HG03520 (cell line): ENCODE measurements at regions not wholly inside any gene's neighbourhood (a gene's known extent, or its start where the extent isn't known, plus 50 kb on each side); places are given as distances from the start of the nearest gene placed in this dataset.

Source experiments
- ATAC-seq: cut with Tn5 transposase; IDR thresholded peaks from one replicate; pipeline ENCODE4 v1.9.1; 2021; ENCODE audit warnings: mild to moderate bottlenecking, moderate library complexity; ENCODE audit not compliant: unreplicated experiment

DNA sequence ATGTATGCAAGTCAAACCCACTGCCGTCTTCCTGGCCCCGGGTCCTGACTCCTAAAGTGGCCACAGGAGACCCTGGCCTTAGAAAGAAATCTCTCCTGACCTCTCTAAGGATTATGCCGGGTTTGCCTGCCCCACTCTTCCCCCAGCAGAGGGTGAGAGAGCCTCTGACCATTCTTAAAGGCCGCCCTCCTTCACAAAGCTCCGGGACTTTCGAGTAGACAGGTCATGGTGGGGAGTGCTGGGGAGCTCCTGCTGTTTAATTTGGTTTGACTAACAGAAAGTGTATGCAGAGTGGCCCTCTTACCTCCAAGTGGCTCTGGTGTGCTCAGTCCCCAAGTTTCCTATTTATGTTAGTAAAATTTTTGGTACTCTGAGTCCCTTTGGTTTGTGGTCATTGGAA, 111.8 kb downstream of the LRRC70 start:
- no peak for ATAC-seq

DNA sequence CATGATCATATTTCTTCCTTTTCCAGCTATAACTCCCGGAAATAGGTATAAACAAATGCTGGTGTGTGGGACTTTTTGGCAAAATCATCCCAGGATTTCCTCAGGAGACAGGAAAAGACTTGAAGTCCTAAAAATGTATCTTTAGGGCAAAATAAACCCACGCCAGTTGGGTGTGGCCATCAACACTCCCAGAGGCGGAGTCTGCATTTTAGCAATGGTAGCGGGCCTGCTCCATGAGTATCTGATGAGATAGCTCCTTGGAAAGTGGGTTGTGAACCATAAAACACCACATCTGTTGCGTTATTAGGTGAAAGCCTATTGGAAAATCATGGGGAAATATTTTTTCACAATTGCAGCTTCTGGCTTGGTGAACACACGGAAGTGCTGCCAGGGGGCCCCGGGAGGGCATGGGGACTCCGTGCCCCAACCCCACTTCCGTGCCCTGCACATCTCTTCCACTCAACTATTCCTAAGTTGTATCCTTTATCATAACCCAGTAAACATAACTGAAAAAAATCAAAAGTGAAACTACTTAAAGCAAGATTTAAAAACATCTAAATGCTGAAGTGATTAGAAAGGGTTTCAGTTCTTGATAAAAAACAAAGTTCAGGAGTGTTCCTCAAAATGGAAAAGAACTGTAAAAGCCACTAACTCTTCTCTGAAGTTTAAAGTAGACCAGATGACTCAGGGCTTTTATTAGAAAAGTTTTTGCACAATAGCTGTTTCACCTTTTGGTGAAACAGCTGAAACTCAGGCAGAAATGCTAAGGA, 111.2 kb downstream of the LRRC70 start:
- ATAC-seq = no peak

DNA sequence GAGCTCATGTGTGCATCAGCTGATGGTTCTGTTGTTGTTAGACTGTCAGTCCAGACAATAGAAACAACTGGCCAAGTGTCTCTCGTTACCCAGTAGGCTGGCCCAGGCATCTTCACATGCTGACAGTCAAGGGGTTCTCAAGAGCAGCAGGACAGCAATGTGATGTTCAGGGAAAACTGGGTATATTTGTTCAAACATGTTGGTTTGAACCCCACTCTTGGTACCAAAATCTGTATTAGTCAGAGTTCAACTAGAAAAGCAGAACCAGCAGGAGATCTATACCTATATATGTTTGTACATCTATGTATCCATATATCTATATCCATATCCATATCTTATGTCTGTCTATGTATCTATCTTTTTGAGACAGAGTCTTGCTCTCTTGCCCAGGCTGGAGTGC, 108.1 kb downstream of the LRRC70 start:
- no peak for ATAC-seq

DNA sequence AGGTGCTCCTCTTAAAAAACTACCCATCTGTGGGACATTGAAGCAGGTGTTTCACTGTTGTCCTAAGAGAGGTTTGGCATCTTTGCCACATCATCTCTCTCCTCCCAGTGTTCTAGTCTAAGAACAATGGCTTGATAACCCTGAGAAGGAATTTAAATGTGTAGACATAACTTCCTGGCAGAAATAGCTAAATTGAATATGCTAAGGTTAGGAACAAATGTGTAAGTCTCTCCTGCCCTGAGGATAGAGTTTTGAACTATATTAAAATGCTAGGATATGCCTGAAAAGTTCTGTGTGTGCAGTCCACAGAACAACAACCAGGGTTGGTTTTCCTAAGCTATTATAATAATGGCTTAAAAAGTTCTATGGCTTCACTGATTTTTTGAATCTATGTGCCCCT, 106.6 kb downstream of the LRRC70 start:
- no peak for ATAC-seq

DNA sequence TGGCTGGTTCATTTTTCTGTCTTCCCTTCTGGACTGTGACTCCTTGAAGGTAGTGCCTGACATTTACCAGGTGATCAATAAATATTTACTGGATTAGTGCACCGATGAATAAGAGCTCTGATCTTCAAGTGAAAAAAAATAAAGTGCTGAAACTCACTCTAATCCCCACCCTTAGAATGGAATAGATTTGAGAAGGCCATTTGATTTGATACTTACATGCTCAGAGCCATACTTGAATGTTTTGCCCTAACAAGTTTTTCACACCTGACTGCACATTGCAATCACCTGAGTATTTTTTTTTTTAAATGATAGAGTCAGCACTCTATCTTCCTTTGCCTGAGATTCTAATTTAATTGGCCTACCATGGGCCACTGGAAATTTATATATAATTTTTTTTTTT, 105.7 kb downstream of the LRRC70 start:
- ATAC-seq = no peak

DNA sequence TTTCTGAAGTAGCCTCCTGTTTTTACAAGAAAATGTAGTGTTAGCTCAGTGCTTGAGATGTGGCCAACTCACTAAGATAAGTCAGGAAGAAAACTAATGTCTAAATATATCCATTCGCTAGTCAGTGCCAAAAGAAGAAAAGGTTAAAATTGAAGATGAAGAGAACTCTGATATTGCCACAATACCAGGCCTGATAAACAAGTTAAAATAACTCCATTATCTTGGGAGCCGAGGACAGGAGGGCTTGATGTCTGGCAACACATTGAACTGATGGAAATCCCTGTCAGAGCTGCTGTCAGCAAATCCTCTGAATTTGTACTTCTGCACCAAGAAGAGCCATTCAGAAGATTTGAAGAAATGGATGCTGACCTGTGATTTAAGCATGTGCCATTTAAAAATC, 103.4 kb downstream of the LRRC70 start:
- ATAC-seq = no peak

DNA sequence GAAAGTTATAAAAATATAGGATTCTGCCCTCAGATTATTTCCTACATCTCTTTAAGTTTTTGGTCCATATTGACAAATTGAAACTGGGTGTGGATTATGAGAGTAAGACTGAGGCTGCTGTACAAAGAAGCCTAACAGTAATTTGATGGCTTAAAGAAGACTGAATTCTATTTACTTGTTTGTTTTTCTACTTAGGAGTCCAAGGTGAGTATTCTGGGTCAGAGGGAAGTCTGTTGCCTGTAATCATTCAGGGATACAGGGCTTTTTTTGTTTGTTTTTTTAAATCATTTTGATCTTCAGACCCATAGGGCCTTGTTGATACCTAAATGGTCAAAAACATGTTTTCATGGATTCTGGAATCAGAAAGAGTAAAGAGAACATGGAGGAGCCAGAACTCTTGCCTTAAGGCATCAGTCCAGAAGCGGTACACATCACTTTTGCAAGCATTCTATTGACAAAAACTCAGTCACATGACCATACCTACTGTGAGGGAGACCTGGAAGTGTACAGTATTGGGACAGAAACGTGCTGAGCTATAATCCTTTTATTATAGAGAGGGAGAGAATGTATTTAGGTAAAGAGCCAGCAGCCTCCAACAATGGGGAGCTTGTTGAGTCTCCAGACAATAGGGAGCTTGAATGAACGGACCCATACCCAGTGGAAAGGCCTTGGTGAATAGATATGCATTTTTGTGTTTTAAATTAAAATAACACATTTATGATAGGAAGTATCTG, 102.7 kb downstream of the LRRC70 start:
- ATAC-seq = no peak

DNA sequence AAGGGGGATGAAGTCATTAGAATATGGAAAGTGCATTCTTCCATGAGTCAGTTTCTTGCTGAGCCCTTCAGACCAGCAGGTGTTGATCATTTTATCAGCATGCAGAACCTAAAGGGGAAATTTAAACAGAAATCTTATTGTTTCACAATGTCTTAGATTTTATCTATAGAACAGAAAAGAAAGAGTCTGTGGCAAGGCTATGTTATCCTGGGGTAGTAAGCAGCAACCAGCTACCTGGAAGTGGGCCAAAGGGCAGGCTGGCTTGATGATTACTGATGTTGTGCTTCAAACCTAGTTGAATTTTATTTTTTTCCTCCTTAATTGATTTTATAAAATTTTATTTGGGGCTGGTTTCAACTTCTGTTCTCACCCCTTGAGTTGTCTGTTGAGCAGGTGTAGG, 101.5 kb downstream of the LRRC70 start:
- no peak for ATAC-seq
